Endodermal cell (in vitro differentiated cells): ENCODE measurements at regions not wholly inside any gene's neighbourhood (a gene's known extent, or its start where the extent isn't known, plus 50 kb on each side); places are given as distances from the start of the nearest gene placed in this dataset.

ENCODE experiments used
- DNase-seq: peaks from one replicate; pipeline ENCODE4 v3.0.0-alpha.2; 2017
- H3K27ac ChIP-seq: 2 replicates; pipeline ENCODE4 v1.5.1; 2013; ENCODE audit warnings: mild to moderate bottlenecking, low read depth, low read length, moderate library complexity
- H3K27me3 ChIP-seq: 2 replicates; pipeline ENCODE4 v1.6.1; 2013; ENCODE audit warnings: mild to moderate bottlenecking, low read length, moderate library complexity; ENCODE audit not compliant: insufficient read depth, control insufficient read depth, poor library complexity, severe bottlenecking
- H3K36me3 ChIP-seq: 2 replicates; pipeline ENCODE4 v1.7.0; 2013; ENCODE audit warnings: mild to moderate bottlenecking, low read length, moderate library complexity; ENCODE audit not compliant: control insufficient read depth, insufficient read depth
- H3K4me1 ChIP-seq: one replicate; pipeline ENCODE4 v1.7.0; 2013; ENCODE audit warnings: low read length; ENCODE audit not compliant: control insufficient read depth, insufficient read depth
- H3K4me3 ChIP-seq: 2 replicates; pipeline ENCODE4 v1.5.1; 2013; ENCODE audit warnings: mild to moderate bottlenecking, low read length, moderate library complexity
- H3K9ac ChIP-seq: 2 replicates; pipeline ENCODE4 v1.6.1; 2013; ENCODE audit warnings: mild to moderate bottlenecking, low read length, moderate library complexity; ENCODE audit not compliant: poor library complexity, severe bottlenecking; ENCODE audit errors: extremely low read depth
- H3K9me3 ChIP-seq: 2 replicates; pipeline ENCODE4 v1.6.1; 2013; ENCODE audit warnings: mild to moderate bottlenecking, low read length, moderate library complexity; ENCODE audit not compliant: control insufficient read depth
- H3K27ac Mint-ChIP-seq: 2 replicates; pipeline ENCODE4 v1.8.0; 2020; ENCODE audit warnings: mixed read lengths
- H3K27me3 Mint-ChIP-seq: 2 replicates; pipeline ENCODE4 v1.8.0; 2021; ENCODE audit warnings: mild to moderate bottlenecking, mixed read lengths; ENCODE audit not compliant: insufficient read depth
- H3K36me3 Mint-ChIP-seq: 2 replicates; pipeline ENCODE4 v1.8.0; 2020; ENCODE audit warnings: low read depth, mixed read lengths
- H3K4me1 Mint-ChIP-seq: 2 replicates; pipeline ENCODE4 v1.8.0; 2020; ENCODE audit warnings: mixed read lengths
- H3K4me3 Mint-ChIP-seq: 2 replicates; pipeline ENCODE4 v1.8.0; 2020; ENCODE audit warnings: mild to moderate bottlenecking, moderate library complexity, mixed read lengths
- H3K9me3 Mint-ChIP-seq: 2 replicates; pipeline ENCODE4 v1.8.0; 2020; ENCODE audit warnings: mild to moderate bottlenecking, mixed read lengths
- WGBS, 2 experiments: methylation state at CpG; one replicate each; pipeline versions ENCODE4 v1.1.5 to v1.1.7; 2013; ENCODE audit warnings: missing lambda C conversion rate in 2 of 2, mixed read lengths in 1 of 2; ENCODE audit not compliant: insufficient coverage in 1 of 2, insufficient read length in 1 of 2; 5-methylcytosine and 5-hydroxymethylcytosine counted together
- TF ChIP-seq, protein P1 (sequence below): fragments of 200-600 bp; sonication (generic); conservative IDR thresholded peaks from 2 replicates; pipeline ENCODE4 v1.5.0; 2021; ENCODE audit warnings: antibody characterized with exemption, mild to moderate bottlenecking

DNA sequence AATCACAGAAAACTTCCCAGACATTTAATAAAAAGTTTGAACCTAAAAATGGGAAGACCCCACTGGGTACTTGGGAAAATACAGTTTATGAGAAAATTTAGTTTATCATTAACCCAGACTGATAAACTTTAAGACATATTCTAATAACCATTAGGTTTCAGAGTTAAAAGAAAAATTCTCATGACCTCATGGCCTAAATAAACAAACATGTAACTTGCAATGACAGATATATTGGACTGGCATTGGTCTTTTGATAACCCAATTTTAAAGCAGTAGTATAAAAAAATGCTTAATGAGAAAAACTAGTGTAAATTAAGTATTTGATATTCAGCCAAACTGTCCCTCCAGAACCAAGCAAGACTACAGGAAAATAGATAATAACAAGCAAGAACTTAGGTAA is 67.0 kb upstream of the ZNF804B start:
- no peaks in the 10 kb centered on the region for H3K36me3 ChIP-seq
- Mint-ChIP-seq H3K9me3 (no peaks in the 10 kb centered on the region), H3K4me3 (no peak overlapping the region), H3K4me1 (no peaks in the 10 kb centered on the region), H3K27me3 (no peaks in the 10 kb centered on the region), H3K27ac (no peak overlapping the region), H3K36me3 (no peaks in the 10 kb centered on the region)
- H3K9me3 ChIP-seq, result no peaks in the 10 kb centered on the region
- no peak overlapping the region for H3K27ac ChIP-seq
- no peak for DNase-seq
- no peaks in the 10 kb centered on the region for H3K4me1 ChIP-seq
- TF ChIP-seq, protein P1, sequence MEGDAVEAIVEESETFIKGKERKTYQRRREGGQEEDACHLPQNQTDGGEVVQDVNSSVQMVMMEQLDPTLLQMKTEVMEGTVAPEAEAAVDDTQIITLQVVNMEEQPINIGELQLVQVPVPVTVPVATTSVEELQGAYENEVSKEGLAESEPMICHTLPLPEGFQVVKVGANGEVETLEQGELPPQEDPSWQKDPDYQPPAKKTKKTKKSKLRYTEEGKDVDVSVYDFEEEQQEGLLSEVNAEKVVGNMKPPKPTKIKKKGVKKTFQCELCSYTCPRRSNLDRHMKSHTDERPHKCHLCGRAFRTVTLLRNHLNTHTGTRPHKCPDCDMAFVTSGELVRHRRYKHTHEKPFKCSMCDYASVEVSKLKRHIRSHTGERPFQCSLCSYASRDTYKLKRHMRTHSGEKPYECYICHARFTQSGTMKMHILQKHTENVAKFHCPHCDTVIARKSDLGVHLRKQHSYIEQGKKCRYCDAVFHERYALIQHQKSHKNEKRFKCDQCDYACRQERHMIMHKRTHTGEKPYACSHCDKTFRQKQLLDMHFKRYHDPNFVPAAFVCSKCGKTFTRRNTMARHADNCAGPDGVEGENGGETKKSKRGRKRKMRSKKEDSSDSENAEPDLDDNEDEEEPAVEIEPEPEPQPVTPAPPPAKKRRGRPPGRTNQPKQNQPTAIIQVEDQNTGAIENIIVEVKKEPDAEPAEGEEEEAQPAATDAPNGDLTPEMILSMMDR, result no peak
- no peaks in the 10 kb centered on the region for H3K27me3 ChIP-seq
- no peak overlapping the region for H3K9ac ChIP-seq
- no peak overlapping the region for H3K4me3 ChIP-seq

- Histone ChIP-seq H3K36me3 (no peaks in the 10 kb centered on the region), H3K4me1 (no peaks in the 10 kb centered on the region), H3K27ac (no peak overlapping the region), H3K4me3 (no peak overlapping the region), H3K27me3 (no peaks in the 10 kb centered on the region), H3K9me3 (no peaks in the 10 kb centered on the region), H3K9ac (no peak overlapping the region)
- Mint-ChIP-seq H3K4me3 (no peak overlapping the region), H3K36me3 (no peaks in the 10 kb centered on the region), H3K9me3 (no peaks in the 10 kb centered on the region), H3K27me3 (no peaks in the 10 kb centered on the region), H3K4me1 (no peaks in the 10 kb centered on the region), H3K27ac (no peak overlapping the region)
- 88% methylated on average over 1 of the region's 1 CpG; no CpG with 5 or more reads in 1 of the 2 experiments for WGBS, 2 experiments
- DNase-seq, result no peak
- TF ChIP-seq, protein P1, result no peak
These were observed 69.7 kb upstream of the ZNF804B start for GRCh38 chr7:88689821-88690220.

DNA sequence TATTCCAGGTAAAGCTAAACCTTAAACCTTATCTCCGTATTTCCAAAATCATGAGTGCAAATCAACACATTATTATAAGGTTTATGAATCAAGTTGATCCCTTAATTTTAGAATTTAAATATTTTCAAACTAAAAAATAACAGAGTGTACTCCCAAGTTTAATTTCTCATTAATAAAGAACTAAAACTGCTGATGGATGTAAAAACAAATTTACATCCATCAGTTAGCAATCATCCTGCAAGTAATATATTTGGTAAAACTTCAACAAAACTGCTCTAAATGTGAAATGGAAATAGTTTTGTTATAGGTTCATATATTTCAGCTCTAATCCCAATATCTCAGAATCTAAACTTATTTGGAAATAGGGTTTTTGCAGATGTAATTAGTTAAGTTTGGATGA is 71.3 kb upstream of the ZNF804B start:
- no CpG with 5 or more reads among the region's 1 CpG for WGBS, 2 experiments
- Histone ChIP-seq H3K27me3 (no peaks in the 10 kb centered on the region), H3K4me1 (no peaks in the 10 kb centered on the region), H3K4me3 (no peak overlapping the region), H3K36me3 (no peaks in the 10 kb centered on the region), H3K9ac (no peak overlapping the region), H3K27ac (no peak overlapping the region), H3K9me3 (no peaks in the 10 kb centered on the region)
- Mint-ChIP-seq H3K4me1 (no peaks in the 10 kb centered on the region), H3K27ac (no peak overlapping the region), H3K27me3 (no peaks in the 10 kb centered on the region), H3K4me3 (no peak overlapping the region), H3K36me3 (no peaks in the 10 kb centered on the region), H3K9me3 (no peaks in the 10 kb centered on the region)
- TF ChIP-seq, protein P1, result no peak
- DNase-seq, result no peak
